Neural progenitor cell (in vitro differentiated cells): ENCODE measurements at regions not wholly inside any gene's neighbourhood (a gene's known extent, or its start where the extent isn't known, plus 50 kb on each side); places are given as distances from the start of the nearest gene placed in this dataset.
A peak's percentile ranks its signal among the peaks of the same experiment; 100 is the strongest.

Source experiments
- DNase-seq: peaks from one replicate; pipeline ENCODE4 v3.0.0-alpha.2; 2016; ENCODE audit warnings: low spot score
- H2AFZ ChIP-seq: fragments of 200-600 bp; sonication (generic); replicated peaks from 2 replicates; pipeline ENCODE4 v1.6.1; 2016; ENCODE audit warnings: antibody characterized with exemption
- H3F3A ChIP-seq: fragments of 200-600 bp; sonication (generic); 2 replicates; pipeline ENCODE4 v1.6.1; 2016; ENCODE audit warnings: antibody characterized with exemption, low read depth
- H3K27ac ChIP-seq: fragments of 200-600 bp; sonication (generic); 2 replicates; pipeline ENCODE4 v1.5.1; 2016; ENCODE audit warnings: mild to moderate bottlenecking
- H3K27me3 ChIP-seq: fragments of 200-600 bp; sonication (generic); 2 replicates; pipeline ENCODE4 v1.6.1; 2016; ENCODE audit warnings: mild to moderate bottlenecking, moderate library complexity
- H3K36me3 ChIP-seq: fragments of 200-600 bp; sonication (generic); 2 replicates; pipeline ENCODE4 v1.5.1; 2016
- H3K4me1 ChIP-seq: fragments of 200-600 bp; sonication (generic); 2 replicates; pipeline ENCODE4 v1.6.1; 2016; ENCODE audit warnings: mixed run types
- H3K4me2 ChIP-seq: fragments of 200-600 bp; sonication (generic); 2 replicates; pipeline ENCODE4 v1.6.1; 2016
- H3K4me3 ChIP-seq: fragments of 200-600 bp; sonication (generic); 2 replicates; pipeline ENCODE4 v1.5.1; 2016
- H3K79me2 ChIP-seq: fragments of 200-600 bp; sonication (generic); 2 replicates; pipeline ENCODE4 v1.6.1; 2016; ENCODE audit warnings: low read depth
- H3K9ac ChIP-seq: fragments of 200-600 bp; sonication (generic); 2 replicates; pipeline ENCODE4 v1.6.1; 2016
- H3K9me3 ChIP-seq: fragments of 200-600 bp; sonication (generic); 2 replicates; pipeline ENCODE4 v1.5.1; 2016; ENCODE audit warnings: low read depth
- H4K20me1 ChIP-seq: fragments of 200-600 bp; sonication (generic); 2 replicates; pipeline ENCODE4 v1.6.1; 2016; ENCODE audit warnings: low read depth
- H3K27ac Mint-ChIP-seq: 3 replicates; pipeline ENCODE4 v1.8.0; 2021; ENCODE audit warnings: mixed read lengths
- H3K27me3 Mint-ChIP-seq: 2 replicates; pipeline ENCODE4 v1.8.0; 2022; ENCODE audit warnings: low read depth, mild to moderate bottlenecking, inconsistent platforms, moderate library complexity, mixed read lengths; ENCODE audit not compliant: insufficient read depth
- H3K36me3 Mint-ChIP-seq: 3 replicates; pipeline ENCODE4 v1.8.0; 2021; ENCODE audit warnings: mixed read lengths
- H3K4me1 Mint-ChIP-seq: 3 replicates; pipeline ENCODE4 v1.8.0; 2021; ENCODE audit warnings: mixed read lengths
- H3K4me3 Mint-ChIP-seq: 3 replicates; pipeline ENCODE4 v1.8.0; 2021; ENCODE audit warnings: mild to moderate bottlenecking, moderate library complexity, mixed read lengths
- H3K9me3 Mint-ChIP-seq: 3 replicates; pipeline ENCODE4 v1.8.0; 2020; ENCODE audit warnings: mixed read lengths
- EZH2 ChIP-seq: fragments of 200-600 bp; sonication (generic); IDR thresholded peaks from 2 replicates; pipeline ENCODE4 v1.6.1; 2017; ENCODE audit warnings: antibody characterized with exemption, mild to moderate bottlenecking, moderate library complexity
- EZH2phosphoT487 ChIP-seq: fragments of 200-600 bp; sonication (generic); IDR thresholded peaks from 2 replicates; pipeline ENCODE4 v1.6.1; 2017; ENCODE audit warnings: antibody characterized with exemption
- TF ChIP-seq, protein P1 (sequence below): fragments of 200-600 bp; sonication (generic); IDR thresholded peaks from 2 replicates; pipeline ENCODE4 v1.5.1; 2017; ENCODE audit warnings: antibody characterized with exemption, mild to moderate bottlenecking

DNA sequence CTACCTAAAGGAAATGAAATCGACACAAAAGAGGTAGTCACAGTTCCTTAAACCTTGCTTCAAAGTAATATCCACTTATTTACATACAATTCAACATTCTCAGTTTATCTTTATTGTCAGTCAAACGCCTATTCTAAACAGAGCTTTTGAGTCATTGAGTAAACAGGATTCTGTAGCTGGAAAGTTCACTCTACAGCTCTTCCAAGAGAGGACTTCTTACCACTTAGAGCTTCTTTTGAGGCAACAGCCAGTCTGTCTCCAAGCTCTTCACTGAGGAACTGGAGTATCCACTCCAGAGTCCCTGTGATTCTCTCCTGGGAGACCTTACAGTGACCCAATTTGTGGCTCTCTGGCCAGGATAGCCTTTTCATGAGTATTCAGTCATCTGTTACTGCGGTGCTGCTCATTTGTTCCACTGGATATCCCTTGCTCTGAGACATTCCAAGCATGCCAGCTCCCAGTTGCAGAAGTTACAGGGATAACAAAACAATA lies 210.9 kb upstream of the OSR1 start:
- Histone ChIP-seq H4K20me1 (no peaks in the 10 kb centered on the region), H3K9ac (no peak overlapping the region), H3F3A (no peaks in the 10 kb centered on the region), H3K4me1 (no peaks in the 10 kb centered on the region), H3K27me3 (no peaks in the 10 kb centered on the region), H3K4me3 (no peak overlapping the region), H3K79me2 (no peaks in the 10 kb centered on the region), H3K4me2 (no peak overlapping the region), H3K9me3 (no peaks in the 10 kb centered on the region), H3K27ac (no peak overlapping the region), H2AFZ (no peak overlapping the region), H3K36me3 (no peaks in the 10 kb centered on the region)
- Mint-ChIP-seq H3K4me1 (peaks cover 4% of the 10 kb centered on the region), H3K4me3 (no peak overlapping the region), H3K27ac (no peak overlapping the region), H3K27me3 (peaks cover 3% of the 10 kb centered on the region), H3K9me3 (no peaks in the 10 kb centered on the region), H3K36me3 (no peaks in the 10 kb centered on the region)
- TF ChIP-seq, protein P1, sequence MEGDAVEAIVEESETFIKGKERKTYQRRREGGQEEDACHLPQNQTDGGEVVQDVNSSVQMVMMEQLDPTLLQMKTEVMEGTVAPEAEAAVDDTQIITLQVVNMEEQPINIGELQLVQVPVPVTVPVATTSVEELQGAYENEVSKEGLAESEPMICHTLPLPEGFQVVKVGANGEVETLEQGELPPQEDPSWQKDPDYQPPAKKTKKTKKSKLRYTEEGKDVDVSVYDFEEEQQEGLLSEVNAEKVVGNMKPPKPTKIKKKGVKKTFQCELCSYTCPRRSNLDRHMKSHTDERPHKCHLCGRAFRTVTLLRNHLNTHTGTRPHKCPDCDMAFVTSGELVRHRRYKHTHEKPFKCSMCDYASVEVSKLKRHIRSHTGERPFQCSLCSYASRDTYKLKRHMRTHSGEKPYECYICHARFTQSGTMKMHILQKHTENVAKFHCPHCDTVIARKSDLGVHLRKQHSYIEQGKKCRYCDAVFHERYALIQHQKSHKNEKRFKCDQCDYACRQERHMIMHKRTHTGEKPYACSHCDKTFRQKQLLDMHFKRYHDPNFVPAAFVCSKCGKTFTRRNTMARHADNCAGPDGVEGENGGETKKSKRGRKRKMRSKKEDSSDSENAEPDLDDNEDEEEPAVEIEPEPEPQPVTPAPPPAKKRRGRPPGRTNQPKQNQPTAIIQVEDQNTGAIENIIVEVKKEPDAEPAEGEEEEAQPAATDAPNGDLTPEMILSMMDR = no peak
- TF ChIP-seq EZH2 (no peak), EZH2phosphoT487 (no peak)
- DNase-seq = peak; percentile 43

DNA sequence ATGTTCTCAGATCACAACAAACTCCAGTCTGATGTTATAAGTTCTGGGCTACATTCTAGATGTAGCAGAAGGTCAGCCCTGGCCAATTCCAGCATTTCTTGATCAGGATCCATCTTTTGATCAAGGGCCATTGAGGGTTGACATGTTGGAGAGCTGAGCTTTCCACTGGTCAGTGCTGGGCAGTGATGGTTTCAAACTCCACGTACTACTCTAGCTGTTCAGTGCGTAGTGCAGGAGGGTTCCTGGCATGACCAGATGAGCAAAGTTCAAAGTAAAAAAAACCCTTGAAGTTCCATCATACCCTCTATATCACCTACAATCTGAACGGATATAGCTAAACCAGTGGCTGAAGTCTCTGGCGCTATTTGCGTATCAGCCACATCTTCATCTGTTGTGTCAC lies 210.4 kb upstream of the OSR1 start:
- H3K36me3 ChIP-seq = no peaks in the 10 kb centered on the region
- peaks cover 3% of the 10 kb centered on the region for H3K27me3 Mint-ChIP-seq
- no peak overlapping the region for H3K27ac ChIP-seq
- H3F3A ChIP-seq = no peaks in the 10 kb centered on the region
- H3K4me3 ChIP-seq = no peak overlapping the region
- H3K4me2 ChIP-seq = no peak overlapping the region
- no peaks in the 10 kb centered on the region for H3K4me1 ChIP-seq
- no peak overlapping the region for H3K9ac ChIP-seq
- no peaks in the 10 kb centered on the region for H3K4me1 Mint-ChIP-seq
- H3K4me3 Mint-ChIP-seq = no peak overlapping the region
- no peak for DNase-seq
- H3K27me3 ChIP-seq = no peaks in the 10 kb centered on the region
- no peaks in the 10 kb centered on the region for H3K79me2 ChIP-seq
- no peaks in the 10 kb centered on the region for H3K9me3 ChIP-seq
- no peaks in the 10 kb centered on the region for H3K36me3 Mint-ChIP-seq
- TF ChIP-seq, protein P1 = no peak
- no peak for TF ChIP-seq EZH2
- TF ChIP-seq EZH2phosphoT487 = no peak
- H2AFZ ChIP-seq = no peak overlapping the region
- no peaks in the 10 kb centered on the region for H3K9me3 Mint-ChIP-seq
- no peaks in the 10 kb centered on the region for H4K20me1 ChIP-seq
- no peak overlapping the region for H3K27ac Mint-ChIP-seq

DNA sequence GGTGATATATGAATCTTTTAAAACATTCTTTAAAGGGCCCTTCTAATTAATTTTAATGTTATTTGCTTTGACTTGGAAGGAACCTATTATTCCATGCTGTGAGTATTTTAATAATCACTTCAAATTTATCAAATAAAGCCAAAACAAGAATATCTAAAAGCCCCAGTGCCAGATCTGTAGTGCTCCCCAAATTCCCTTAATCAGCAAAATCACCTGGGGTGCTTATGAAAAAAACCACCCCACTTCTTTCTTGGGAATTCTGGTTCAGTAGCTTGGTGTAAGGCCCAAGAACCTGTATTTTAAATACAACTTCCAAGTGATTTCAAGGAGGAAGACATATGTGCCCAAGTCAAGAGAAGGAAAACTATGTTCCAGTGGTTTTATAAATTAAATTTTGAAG lies 202.4 kb upstream of the OSR1 start:
- Histone ChIP-seq H3K4me1 (no peaks in the 10 kb centered on the region), H3F3A (no peaks in the 10 kb centered on the region), H2AFZ (no peak overlapping the region), H3K27me3 (no peaks in the 10 kb centered on the region), H3K36me3 (no peaks in the 10 kb centered on the region), H3K79me2 (no peaks in the 10 kb centered on the region), H3K4me3 (no peak overlapping the region), H4K20me1 (no peaks in the 10 kb centered on the region), H3K27ac (no peak overlapping the region), H3K9ac (no peak overlapping the region), H3K9me3 (no peaks in the 10 kb centered on the region), H3K4me2 (no peak overlapping the region)
- Mint-ChIP-seq H3K4me1 (no peaks in the 10 kb centered on the region), H3K4me3 (no peak overlapping the region), H3K27ac (no peak overlapping the region), H3K36me3 (no peaks in the 10 kb centered on the region), H3K9me3 (no peaks in the 10 kb centered on the region), H3K27me3 (peaks cover 2% of the 10 kb centered on the region)
- no peak for TF ChIP-seq EZH2
- TF ChIP-seq EZH2phosphoT487 = no peak
- TF ChIP-seq, protein P1 = no peak
- no peak for DNase-seq
